ENCODE measurements at regions not wholly inside any gene's neighbourhood (a gene's known extent, or its start where the extent isn't known, plus 50 kb on each side); places are given as distances from the start of the nearest gene placed in this dataset.

DNA sequence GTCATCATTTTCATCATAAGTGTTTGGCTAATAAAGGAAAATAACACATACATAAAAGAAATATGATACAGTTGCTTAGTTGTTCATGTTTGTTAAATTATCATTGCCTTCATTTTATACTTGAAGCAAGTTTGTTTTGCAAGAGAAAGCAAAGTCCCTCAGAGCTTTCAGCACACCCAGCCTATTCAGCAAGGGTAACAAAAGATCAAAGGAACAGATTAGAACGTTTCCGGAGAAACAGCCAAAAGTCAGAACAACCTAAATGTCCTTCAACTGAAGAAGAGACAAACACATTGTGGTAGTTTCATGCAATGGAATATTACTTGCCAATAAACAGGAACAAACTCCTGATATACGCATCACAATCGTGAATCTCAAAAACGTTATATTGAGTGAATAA lies 380.7 kb downstream of the MZT1 start:
- TF ChIP-seq CTCF (IDR thresholded peaks at IDR 0.05; ENCODE audit: insufficient read depth, low read depth, low read length), result no peak
- ChIA-PET CTCF (no interaction called here), POLR2A (interaction anchor here (0.6 kb wide), 1 partner anchor 1062 kb away, joined by 6 read pairs; no protein-coding TSS in a partner anchor)
- no peak for DNase-seq (ENCODE audit: low read depth)
- H3K36me3 ChIP-seq (ENCODE audit: control insufficient read depth, insufficient read depth, low read length), result no peaks in the 10 kb centered on the region
- no peaks in the 10 kb centered on the region; the same call in 1 of the 2 replicates for H3K27me3 ChIP-seq (ENCODE audit: control insufficient read depth, insufficient read depth, low read length)
- no peak overlapping the region for H3K4me3 ChIP-seq (ENCODE audit: low read depth, low read length)

DNA sequence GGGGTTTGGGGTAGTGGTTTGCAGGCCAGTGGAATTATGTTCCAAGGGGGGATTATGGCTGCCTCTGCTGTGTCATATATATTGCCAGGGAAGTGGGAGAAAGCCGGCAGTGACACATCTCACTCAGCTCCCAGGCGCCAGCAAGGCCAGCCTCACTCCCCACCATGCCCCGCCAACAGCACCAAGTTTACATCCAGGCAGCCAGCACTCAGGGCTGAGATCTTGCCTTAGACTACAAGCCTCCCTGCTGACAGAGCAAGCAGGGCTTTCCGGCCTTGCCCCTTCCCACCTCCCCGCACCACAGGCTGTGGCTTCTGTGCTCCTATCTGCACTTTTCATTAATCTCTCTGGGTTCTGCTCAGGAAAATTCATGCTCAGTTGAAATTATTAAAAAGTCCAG lies 385.1 kb downstream of the MZT1 start:
- TF ChIP-seq CTCF (IDR thresholded peaks at IDR 0.05; ENCODE audit: insufficient read depth, low read depth, low read length), result no peak
- DNase-seq (ENCODE audit: low read depth), result no peak
- CTCF ChIA-PET, result interaction anchor here (0.8 kb wide), 1 partner anchor 11 kb away, joined by 3 read pairs; no protein-coding TSS in a partner anchor

DNA sequence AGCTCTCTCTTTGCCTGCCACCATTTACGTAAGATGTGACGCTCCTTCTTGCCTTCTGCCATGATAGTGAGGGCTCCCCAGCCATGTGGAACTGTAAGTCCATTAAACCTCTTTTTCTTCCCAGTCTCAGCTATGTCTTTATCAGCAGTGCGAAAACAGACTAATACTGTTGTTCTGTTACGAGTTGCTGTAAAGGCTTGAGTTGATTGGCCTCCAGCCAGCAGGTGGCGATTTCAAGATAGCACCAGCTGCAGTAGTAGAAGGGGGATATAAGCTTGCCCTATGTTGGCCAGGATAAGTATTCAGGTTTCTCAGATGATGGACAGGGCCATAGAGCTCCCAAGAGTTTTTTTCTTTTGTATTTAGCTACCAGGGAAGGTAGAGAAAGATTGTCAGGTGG lies 385.5 kb downstream of the MZT1 start:
- no peak for DNase-seq (ENCODE audit: low read depth)
- CTCF ChIA-PET, result interaction anchor here (0.8 kb wide), 1 partner anchor 10 kb away, joined by 3 read pairs; no protein-coding TSS in a partner anchor
- Histone ChIP-seq H3K27me3 (ENCODE audit: control insufficient read depth, insufficient read depth, low read length) (no peaks in the 10 kb centered on the region), H3K4me3 (ENCODE audit: low read depth, low read length) (no peak overlapping the region), H3K36me3 (ENCODE audit: control insufficient read depth, insufficient read depth, low read length) (no peaks in the 10 kb centered on the region)
- POLR2A ChIA-PET, result no interaction called here
- TF ChIP-seq CTCF (IDR thresholded peaks at IDR 0.05; ENCODE audit: insufficient read depth, low read depth, low read length), result no peak

More for the DNA sequence above, 385.1 kb downstream of the MZT1 start:
- Histone ChIP-seq H3K4me3 (ENCODE audit: low read depth, low read length) (no peak overlapping the region), H3K27me3 (ENCODE audit: control insufficient read depth, insufficient read depth, low read length) (no peaks in the 10 kb centered on the region), H3K36me3 (ENCODE audit: control insufficient read depth, insufficient read depth, low read length) (no peaks in the 10 kb centered on the region)
- POLR2A ChIA-PET, result no interaction called here

DNA sequence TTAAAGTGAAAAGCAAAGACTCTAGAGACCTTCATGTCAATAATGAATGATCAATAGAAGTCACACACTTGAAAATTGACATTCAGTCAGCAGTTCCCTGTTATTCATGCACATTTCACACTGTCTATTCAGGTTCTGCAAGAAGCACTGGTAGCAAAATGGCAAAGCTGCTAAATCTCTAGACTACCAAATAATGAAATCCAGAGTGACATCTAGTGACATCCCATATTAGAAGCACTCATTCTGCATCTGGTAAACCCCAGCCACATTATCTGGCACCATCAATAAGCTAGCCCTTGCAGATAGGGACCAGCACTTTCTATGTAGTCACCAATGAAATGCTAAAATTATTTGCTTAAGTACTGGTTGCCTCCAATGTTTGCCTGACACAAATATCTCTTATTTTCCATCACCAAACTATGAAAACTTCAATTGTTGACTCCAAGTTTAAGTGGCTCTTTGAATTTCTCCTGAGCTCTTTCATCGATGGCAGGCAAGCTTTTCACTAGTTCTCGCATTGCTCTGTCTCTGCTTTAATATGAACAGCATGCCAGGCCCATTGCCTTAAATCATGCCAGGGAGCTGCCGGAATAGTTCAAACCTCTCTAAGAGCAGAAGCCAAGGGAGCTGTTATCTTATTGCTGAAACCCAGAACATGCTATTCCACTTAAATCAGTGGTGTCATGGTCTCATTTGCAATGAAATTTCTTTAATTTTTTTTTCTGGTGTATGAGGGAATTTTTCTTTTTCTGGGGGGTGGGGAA lies 409.9 kb downstream of the MZT1 start:
- TF ChIP-seq CTCF (IDR thresholded peaks at IDR 0.05; ENCODE audit: insufficient read depth, low read depth, low read length), result no peak
- Histone ChIP-seq H3K27me3 (ENCODE audit: control insufficient read depth, insufficient read depth, low read length) (no peaks in the 10 kb centered on the region), H3K4me3 (ENCODE audit: low read depth, low read length) (no peak overlapping the region), H3K36me3 (ENCODE audit: control insufficient read depth, insufficient read depth, low read length) (no peaks in the 10 kb centered on the region)
- ChIA-PET CTCF (no interaction called here), POLR2A (no interaction called here)
- DNase-seq (ENCODE audit: low read depth), result no peak

GRCh38 chr13:72316716-72317115 lies 410.7 kb downstream of the MZT1 start:
- TF ChIP-seq CTCF (IDR thresholded peaks at IDR 0.05; ENCODE audit: insufficient read depth, low read depth, low read length), result no peak
- ChIA-PET POLR2A (no interaction called here), CTCF (no interaction called here)
- Histone ChIP-seq H3K4me3 (ENCODE audit: low read depth, low read length) (no peak overlapping the region), H3K27me3 (ENCODE audit: control insufficient read depth, insufficient read depth, low read length) (no peaks in the 10 kb centered on the region), H3K36me3 (ENCODE audit: control insufficient read depth, insufficient read depth, low read length) (no peaks in the 10 kb centered on the region)
- no peak for DNase-seq (ENCODE audit: low read depth)
